Mesendoderm (in vitro differentiated cells): ENCODE measurements at regions not wholly inside any gene's neighbourhood (a gene's known extent, or its start where the extent isn't known, plus 50 kb on each side); places are given as distances from the start of the nearest gene placed in this dataset.

Experiments used
- DNase-seq: peaks from one replicate; pipeline ENCODE4 v3.0.0; 2013
- H2AK5ac ChIP-seq: 2 replicates; pipeline ENCODE4 v1.6.1; 2013; ENCODE audit warnings: low read length, inconsistent platforms
- H2BK120ac ChIP-seq: 2 replicates; pipeline ENCODE4 v1.6.1; 2013; ENCODE audit warnings: low read depth, mild to moderate bottlenecking, low read length, moderate library complexity, mixed read lengths
- H2BK15ac ChIP-seq: replicated peaks from 2 replicates; pipeline ENCODE4 v1.6.1; 2013; ENCODE audit warnings: low read depth, mild to moderate bottlenecking, moderate library complexity
- H2BK5ac ChIP-seq: 2 replicates; pipeline ENCODE4 v1.6.1; 2013; ENCODE audit warnings: low read length, inconsistent platforms
- H3K18ac ChIP-seq: 2 replicates; pipeline ENCODE4 v1.6.1; 2013; ENCODE audit warnings: mild to moderate bottlenecking, low read length, mixed read lengths
- H3K23ac ChIP-seq: one replicate; pipeline ENCODE4 v1.6.1; 2013; ENCODE audit warnings: low read length
- H3K27ac ChIP-seq: 2 replicates; pipeline ENCODE4 v1.5.1; 2013; ENCODE audit warnings: low read depth, mild to moderate bottlenecking, inconsistent platforms, low read length, moderate library complexity
- H3K27me3 ChIP-seq: 2 replicates; pipeline ENCODE4 v1.6.1; 2013; ENCODE audit warnings: low read length, control low read depth, mild to moderate bottlenecking, inconsistent platforms; ENCODE audit not compliant: insufficient read depth, poor library complexity
- H3K36me3 ChIP-seq: 2 replicates; pipeline ENCODE4 v1.6.1; 2013; ENCODE audit warnings: low read length, inconsistent platforms; ENCODE audit not compliant: control insufficient read depth, insufficient read depth
- H3K4ac ChIP-seq: one replicate; pipeline ENCODE4 v1.6.1; 2013; ENCODE audit warnings: low read depth, mild to moderate bottlenecking, low read length, moderate library complexity
- H3K4me1 ChIP-seq: 2 replicates; pipeline ENCODE4 v1.6.1; 2013; ENCODE audit warnings: low read depth, low read length, inconsistent platforms; ENCODE audit not compliant: control insufficient read depth
- H3K4me2 ChIP-seq: 2 replicates; pipeline ENCODE4 v1.6.1; 2013; ENCODE audit warnings: low read length
- H3K4me3 ChIP-seq: 2 replicates; pipeline ENCODE4 v1.5.1; 2013; ENCODE audit warnings: mild to moderate bottlenecking, low read length
- H3K56ac ChIP-seq: one replicate; pipeline ENCODE4 v1.6.1; 2013; ENCODE audit warnings: low read length
- H3K79me1 ChIP-seq: 2 replicates; pipeline ENCODE4 v1.6.1; 2013; ENCODE audit warnings: low read length, inconsistent platforms
- H3K79me2 ChIP-seq: 2 replicates; pipeline ENCODE4 v1.6.1; 2013; ENCODE audit warnings: mild to moderate bottlenecking, low read length; ENCODE audit not compliant: control insufficient read depth, insufficient read depth
- H3K9ac ChIP-seq: 2 replicates; pipeline ENCODE4 v1.6.1; 2013; ENCODE audit warnings: low read length, inconsistent platforms
- H4K5ac ChIP-seq: one replicate; pipeline ENCODE4 v1.6.1; 2013; ENCODE audit warnings: low read length
- H4K8ac ChIP-seq: one replicate; pipeline ENCODE4 v1.6.1; 2013; ENCODE audit warnings: low read depth, mild to moderate bottlenecking, control low read depth, low read length, moderate library complexity
- WGBS: extraction: QIAGEN DNeasy Blood & Tissue Kit; methylation state at CpG from one replicate; pipeline ENCODE4 v1.1.7; 2013; ENCODE audit warnings: low lambda C conversion rate, missing lambda C conversion rate; ENCODE audit not compliant: insufficient coverage; ENCODE audit errors: extremely low coverage; 5-methylcytosine and 5-hydroxymethylcytosine counted together

DNA sequence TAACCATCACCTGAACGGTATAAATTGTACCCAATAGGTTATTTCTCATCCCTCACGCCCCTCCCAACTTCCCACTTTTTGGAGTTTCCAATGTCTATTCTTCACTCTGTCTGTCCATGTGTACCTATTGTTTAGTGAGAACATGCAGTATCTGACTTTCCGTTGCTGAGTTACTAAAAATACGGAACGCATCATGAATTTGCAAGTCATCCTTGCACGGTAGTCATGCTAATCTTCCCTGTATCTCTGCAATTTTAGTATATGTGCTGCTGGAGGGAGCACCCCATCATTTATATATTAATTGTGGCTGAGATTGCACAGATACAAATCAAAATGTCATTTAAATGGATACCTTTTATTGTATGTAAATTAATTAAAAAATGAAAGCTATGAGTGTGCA lies 75.7 kb upstream of the SFMBT2 start:
- no peaks in the 10 kb centered on the region for H3K27me3 ChIP-seq
- no peak overlapping the region for H3K27ac ChIP-seq
- H2AK5ac ChIP-seq, result no peak overlapping the region
- H4K8ac ChIP-seq, result no peak overlapping the region
- no peak overlapping the region for H3K23ac ChIP-seq
- no CpG with 5 or more reads among the region's 6 CpGs for WGBS
- no peak overlapping the region for H4K5ac ChIP-seq
- no peak overlapping the region for H3K4ac ChIP-seq
- no peak overlapping the region for H3K4me2 ChIP-seq
- no peak overlapping the region for H2BK15ac ChIP-seq
- H3K79me2 ChIP-seq, result no peaks in the 10 kb centered on the region
- DNase-seq, result no peak
- no peak overlapping the region for H2BK120ac ChIP-seq
- peaks cover 11% of the 10 kb centered on the region for H3K4me1 ChIP-seq
- no peak overlapping the region for H3K4me3 ChIP-seq
- H3K56ac ChIP-seq, result no peak overlapping the region
- H3K36me3 ChIP-seq, result no peaks in the 10 kb centered on the region
- H3K79me1 ChIP-seq, result no peaks in the 10 kb centered on the region
- no peak overlapping the region for H3K18ac ChIP-seq
- H2BK5ac ChIP-seq, result no peak overlapping the region
- H3K9ac ChIP-seq, result no peak overlapping the region

DNA sequence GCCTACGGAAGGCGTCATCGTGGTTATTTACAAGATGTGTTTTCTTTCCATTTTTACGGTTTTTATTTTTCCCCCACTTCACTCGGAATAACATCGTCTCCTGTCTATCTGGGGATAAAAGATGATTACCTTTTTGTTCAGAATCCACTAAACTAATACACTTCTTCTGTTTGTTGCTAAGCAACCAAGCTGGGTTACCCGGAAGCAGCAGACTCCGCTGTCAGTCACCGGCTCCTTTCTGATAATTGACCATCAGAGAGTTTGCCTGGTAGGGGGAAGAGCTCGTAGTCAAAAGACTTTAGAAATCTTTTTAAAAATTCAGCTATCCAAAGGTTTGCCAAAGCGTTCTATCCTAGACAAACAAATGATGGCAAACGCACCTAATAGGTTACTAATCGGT lies 75.0 kb upstream of the SFMBT2 start:
- DNase-seq, result no peak
- Histone ChIP-seq H4K8ac (no peak overlapping the region), H2BK15ac (no peak overlapping the region), H2BK5ac (no peak overlapping the region), H3K56ac (no peak overlapping the region), H3K4me2 (no peak overlapping the region), H3K18ac (no peak overlapping the region), H3K4me1 (peaks cover 11% of the 10 kb centered on the region), H3K27ac (no peak overlapping the region), H3K79me2 (no peaks in the 10 kb centered on the region), H3K36me3 (no peaks in the 10 kb centered on the region), H3K23ac (no peak overlapping the region), H3K4me3 (no peak overlapping the region), H3K79me1 (no peaks in the 10 kb centered on the region), H2BK120ac (no peak overlapping the region), H4K5ac (no peak overlapping the region), H2AK5ac (no peak overlapping the region), H3K4ac (no peak overlapping the region), H3K27me3 (no peaks in the 10 kb centered on the region), H3K9ac (no peak overlapping the region)
- WGBS, result no CpG with 5 or more reads among the region's 13 CpGs

DNA sequence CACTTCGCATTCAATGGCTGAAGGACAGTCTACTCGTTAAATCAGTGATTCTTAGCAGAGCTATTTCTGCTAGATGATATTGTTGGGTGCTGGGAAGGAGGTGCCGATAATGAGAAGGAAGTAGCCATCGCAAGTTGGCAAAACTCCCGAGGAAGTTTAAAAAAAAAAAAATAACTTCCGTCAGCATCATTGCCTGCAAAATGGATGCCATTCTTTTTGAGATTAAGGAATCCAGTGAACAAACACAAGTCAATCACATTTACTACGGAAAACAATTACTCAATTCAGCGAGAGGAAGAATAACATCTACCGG lies 74.4 kb upstream of the SFMBT2 start:
- Histone ChIP-seq H2BK15ac (no peak overlapping the region), H4K5ac (no peak overlapping the region), H3K79me1 (no peaks in the 10 kb centered on the region), H3K4me3 (no peak overlapping the region), H3K18ac (peak overlapping the region; percentile 39), H3K4ac (no peak overlapping the region), H2AK5ac (no peak overlapping the region), H4K8ac (no peak overlapping the region), H3K27ac (no peak overlapping the region), H2BK5ac (no peak overlapping the region), H3K79me2 (no peaks in the 10 kb centered on the region), H2BK120ac (no peak overlapping the region), H3K27me3 (no peaks in the 10 kb centered on the region), H3K4me1 (peaks cover 11% of the 10 kb centered on the region), H3K23ac (no peak overlapping the region), H3K36me3 (no peaks in the 10 kb centered on the region), H3K9ac (no peak overlapping the region), H3K4me2 (no peak overlapping the region), H3K56ac (peak overlapping the region; percentile 0)
- WGBS, result no CpG with 5 or more reads among the region's 9 CpGs
- no peak for DNase-seq

GRCh38 chr10:7484456-7485243 lies 73.8 kb upstream of the SFMBT2 start:
- peak; percentile 62 for DNase-seq
- Histone ChIP-seq H3K36me3 (no peaks in the 10 kb centered on the region), H2BK5ac (no peak overlapping the region), H3K4me2 (no peak overlapping the region), H2AK5ac (no peak overlapping the region), H3K9ac (no peak overlapping the region), H4K5ac (no peak overlapping the region), H2BK120ac (no peak overlapping the region), H3K27me3 (no peaks in the 10 kb centered on the region), H3K23ac (no peak overlapping the region), H3K4me3 (no peak overlapping the region), H2BK15ac (no peak overlapping the region), H3K27ac (peak overlapping the region; percentile 53), H4K8ac (no peak overlapping the region), H3K79me1 (no peaks in the 10 kb centered on the region), H3K4me1 (peaks cover 11% of the 10 kb centered on the region), H3K18ac (peak overlapping the region; percentile 39), H3K56ac (peak overlapping the region; percentile 0), H3K79me2 (no peaks in the 10 kb centered on the region), H3K4ac (no peak overlapping the region)
- no CpG with 5 or more reads among the region's 12 CpGs for WGBS

DNA sequence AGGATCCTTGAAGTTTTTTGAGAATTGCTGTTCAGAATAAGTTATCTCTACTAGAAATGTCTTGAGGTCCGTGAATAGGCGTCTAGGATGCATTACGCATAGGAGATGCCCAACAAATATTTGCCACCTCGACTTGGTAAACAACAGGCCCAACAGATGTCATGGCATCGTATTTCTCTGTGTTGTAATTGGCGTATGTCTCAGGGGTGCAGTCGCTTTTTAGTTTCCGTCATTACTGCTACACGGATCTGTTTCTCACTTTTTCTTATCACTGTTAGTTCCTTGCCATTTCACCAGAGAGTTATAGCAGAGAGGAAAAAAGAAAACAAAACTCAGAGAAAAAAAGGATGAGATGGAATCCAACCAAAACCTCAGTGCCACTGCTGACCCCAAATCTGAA lies 73.0 kb upstream of the SFMBT2 start:
- no peak overlapping the region for H2BK15ac ChIP-seq
- H3K4me3 ChIP-seq, result no peak overlapping the region
- H3K79me1 ChIP-seq, result no peaks in the 10 kb centered on the region
- no peak overlapping the region for H3K23ac ChIP-seq
- H3K56ac ChIP-seq, result no peak overlapping the region
- no CpG with 5 or more reads among the region's 9 CpGs for WGBS
- H3K18ac ChIP-seq, result no peak overlapping the region
- H4K8ac ChIP-seq, result no peak overlapping the region
- no peak overlapping the region for H3K4ac ChIP-seq
- H2AK5ac ChIP-seq, result no peak overlapping the region
- H3K4me1 ChIP-seq, result peaks cover 11% of the 10 kb centered on the region
- no peak overlapping the region for H3K4me2 ChIP-seq
- no peak overlapping the region for H2BK5ac ChIP-seq
- no peak overlapping the region for H3K27ac ChIP-seq
- no peak overlapping the region for H4K5ac ChIP-seq
- no peak overlapping the region for H3K9ac ChIP-seq
- H2BK120ac ChIP-seq, result no peak overlapping the region
- no peaks in the 10 kb centered on the region for H3K36me3 ChIP-seq
- no peaks in the 10 kb centered on the region for H3K27me3 ChIP-seq
- H3K79me2 ChIP-seq, result no peaks in the 10 kb centered on the region
- no peak for DNase-seq

- DNase-seq, result no peak
- Histone ChIP-seq H3K27ac (no peak overlapping the region), H2BK120ac (no peak overlapping the region), H4K8ac (no peak overlapping the region), H3K4me3 (no peak overlapping the region), H3K9ac (no peak overlapping the region), H3K23ac (no peak overlapping the region), H3K79me2 (no peaks in the 10 kb centered on the region), H3K4ac (no peak overlapping the region), H4K5ac (no peak overlapping the region), H3K79me1 (no peaks in the 10 kb centered on the region), H3K18ac (no peak overlapping the region), H2BK15ac (no peak overlapping the region), H3K27me3 (no peaks in the 10 kb centered on the region), H2BK5ac (peak overlapping the region; percentile 51), H2AK5ac (no peak overlapping the region), H3K4me2 (no peak overlapping the region), H3K56ac (no peak overlapping the region), H3K36me3 (no peaks in the 10 kb centered on the region), H3K4me1 (peaks cover 11% of the 10 kb centered on the region)
- no CpG with 5 or more reads among the region's 8 CpGs for WGBS
These were observed 72.2 kb upstream of the SFMBT2 start for GRCh38 chr10:7482992-7483391.
